NT2/D1 (cell line): ENCODE measurements at regions not wholly inside any gene's neighbourhood (a gene's known extent, or its start where the extent isn't known, plus 50 kb on each side); places are given as distances from the start of the nearest gene placed in this dataset.

Experiments used
- SUZ12 ChIP-seq: IDR thresholded peaks from 2 replicates; pipeline ENCODE4 v1.6.1; 2011; ENCODE audit not compliant: insufficient read length, insufficient read depth; ENCODE audit errors: extremely low read depth
- YY1 ChIP-seq: IDR thresholded peaks from 2 replicates; pipeline ENCODE4 v1.6.1; 2011; ENCODE audit not compliant: insufficient read length, insufficient read depth

- TF ChIP-seq SUZ12 = no peak
- no peak for TF ChIP-seq YY1
Observed at GRCh38 chr7:131016230-131016629, 282.2 kb upstream of the KLF14 start.
